HL-60 (cell line): ENCODE measurements at regions not wholly inside any gene's neighbourhood (a gene's known extent, or its start where the extent isn't known, plus 50 kb on each side); places are given as distances from the start of the nearest gene placed in this dataset.

Experiments used
- GABPA ChIP-seq: IDR thresholded peaks from 2 replicates; pipeline ENCODE4 v1.6.1; 2012; ENCODE audit warnings: low read depth
- POLR2AphosphoS5 ChIP-seq: IDR thresholded peaks from 2 replicates; pipeline ENCODE4 v1.6.1; 2012; ENCODE audit warnings: low read depth
- TF ChIP-seq, protein P1 (sequence below): IDR thresholded peaks from one replicate; pipeline ENCODE4 v1.5.1; 2011; ENCODE audit warnings: low read length, control low read depth, inconsistent platforms; ENCODE audit not compliant: insufficient read depth

DNA sequence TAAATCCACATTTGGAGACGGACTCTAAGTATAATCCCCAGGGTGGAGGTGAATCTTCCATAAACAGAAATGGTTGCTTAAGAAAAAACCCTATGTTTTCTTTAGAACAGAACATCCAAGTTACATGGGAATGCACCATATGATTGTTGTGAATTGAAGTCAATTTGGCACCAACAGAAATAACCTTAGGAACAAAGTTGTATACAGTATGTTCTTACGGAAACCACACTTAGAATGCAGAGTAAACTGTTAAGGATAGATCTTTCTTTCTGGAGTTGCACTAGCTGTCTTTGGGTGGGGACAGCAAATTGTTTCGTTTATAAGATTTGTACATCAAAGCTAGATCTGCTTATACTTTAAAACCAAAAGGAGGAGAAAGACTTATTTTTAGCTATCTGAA, 316.4 kb downstream of the PTEN start:
- TF ChIP-seq, protein P1, sequence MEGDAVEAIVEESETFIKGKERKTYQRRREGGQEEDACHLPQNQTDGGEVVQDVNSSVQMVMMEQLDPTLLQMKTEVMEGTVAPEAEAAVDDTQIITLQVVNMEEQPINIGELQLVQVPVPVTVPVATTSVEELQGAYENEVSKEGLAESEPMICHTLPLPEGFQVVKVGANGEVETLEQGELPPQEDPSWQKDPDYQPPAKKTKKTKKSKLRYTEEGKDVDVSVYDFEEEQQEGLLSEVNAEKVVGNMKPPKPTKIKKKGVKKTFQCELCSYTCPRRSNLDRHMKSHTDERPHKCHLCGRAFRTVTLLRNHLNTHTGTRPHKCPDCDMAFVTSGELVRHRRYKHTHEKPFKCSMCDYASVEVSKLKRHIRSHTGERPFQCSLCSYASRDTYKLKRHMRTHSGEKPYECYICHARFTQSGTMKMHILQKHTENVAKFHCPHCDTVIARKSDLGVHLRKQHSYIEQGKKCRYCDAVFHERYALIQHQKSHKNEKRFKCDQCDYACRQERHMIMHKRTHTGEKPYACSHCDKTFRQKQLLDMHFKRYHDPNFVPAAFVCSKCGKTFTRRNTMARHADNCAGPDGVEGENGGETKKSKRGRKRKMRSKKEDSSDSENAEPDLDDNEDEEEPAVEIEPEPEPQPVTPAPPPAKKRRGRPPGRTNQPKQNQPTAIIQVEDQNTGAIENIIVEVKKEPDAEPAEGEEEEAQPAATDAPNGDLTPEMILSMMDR, result no peak
- TF ChIP-seq POLR2AphosphoS5 (no peak), GABPA (no peak)
